Uterus (tissue), 3 donors: ENCODE measurements at regions not wholly inside any gene's neighbourhood (a gene's known extent, or its start where the extent isn't known, plus 50 kb on each side); places are given as distances from the start of the nearest gene placed in this dataset.

Source experiments
- DNase-seq, 2 donors: peaks; one replicate each; pipeline ENCODE4 v3.0.0-alpha.2; 2019 to 2020
- H3K27ac ChIP-seq, 2 donors: fragments of 200-600 bp; sonication (generic); 1 replicate in 1 of 2; 2 replicates in 1 of 2; pipeline ENCODE4 v1.5.1; 2016 to 2018
- H3K27me3 ChIP-seq, 2 donors: fragments of 200-600 bp; sonication (generic); one replicate each; pipeline ENCODE4 v1.5.1; 2018 to 2019; ENCODE audit warnings: control low read depth in 1 of 2
- H3K36me3 ChIP-seq, 2 donors: fragments of 200-600 bp; sonication (generic); one replicate each; pipeline ENCODE4 v1.5.1; 2019; ENCODE audit warnings: control low read depth in 1 of 2
- H3K4me1 ChIP-seq, 2 donors: fragments of 200-600 bp; sonication (generic); one replicate each; pipeline ENCODE4 v1.5.1; 2018 to 2019; ENCODE audit warnings: control low read depth in 1 of 2
- H3K4me3 ChIP-seq, 2 donors: fragments of 200-600 bp; sonication (generic); 1 replicate in 1 of 2; 2 replicates in 1 of 2; pipeline ENCODE4 v1.5.1; 2018 to 2019; ENCODE audit warnings: mild to moderate bottlenecking in 1 of 2
- H3K9me3 ChIP-seq, 2 donors: fragments of 200-600 bp; sonication (generic); one replicate each; pipeline ENCODE4 v1.5.1; 2019; ENCODE audit warnings: control low read depth in 1 of 2
- CTCF ChIP-seq, 4 experiments: fragments of 200-600 bp in 2 of 4; fragments of 450-650 bp in 2 of 4; sonication (generic) in 2 of 4; IDR thresholded peaks; one replicate each; pipeline ENCODE4 v1.5.1; 2016 to 2019; ENCODE audit warnings: antibody characterized with exemption in 4 of 4, mild to moderate bottlenecking in 2 of 4, moderate library complexity in 1 of 4
- POLR2A ChIP-seq, 2 donors: fragments of 450-650 bp; IDR thresholded peaks; one replicate each; pipeline ENCODE4 v1.6.1; 2016; ENCODE audit warnings: antibody characterized with exemption in 2 of 2, mild to moderate bottlenecking in 1 of 2, moderate library complexity in 1 of 2
- intact Hi-C: fragments of 100-400 bp; cut with DNase I; formaldehyde crosslinking; loops from one replicate; pipeline ENCODE4 v1.15.1; 2023; ENCODE audit warnings: low total_unique reads
- donor health status: DM: yes; HTN: yes; CAD: no.

- Histone ChIP-seq H3K4me1 (no peaks in the 10 kb centered on the region), H3K36me3 (no peaks in the 10 kb centered on the region), H3K27me3 (no peaks in the 10 kb centered on the region), H3K27ac (no peak overlapping the region), H3K9me3 (no peaks in the 10 kb centered on the region), H3K4me3 (no peak overlapping the region)
- TF ChIP-seq POLR2A (IDR thresholded peaks at IDR 0.05): no peak
- TF ChIP-seq CTCF (IDR thresholded peaks at IDR 0.05): no peak
- intact Hi-C loops: no loop called here
- no peak for DNase-seq
Observed at GRCh38 chr11:97667057-97667456, 1277.2 kb downstream of the JRKL start.

- Histone ChIP-seq H3K27me3 (no peaks in the 10 kb centered on the region), H3K27ac (no peak overlapping the region), H3K4me1 (no peaks in the 10 kb centered on the region), H3K9me3 (no peaks in the 10 kb centered on the region), H3K36me3 (no peaks in the 10 kb centered on the region), H3K4me3 (no peak overlapping the region)
- DNase-seq: no peak
- no peak for TF ChIP-seq POLR2A (IDR thresholded peaks at IDR 0.05)
- no peak for TF ChIP-seq CTCF (IDR thresholded peaks at IDR 0.05)
- intact Hi-C loops: no loop called here
Observed at GRCh38 chr11:97683733-97684132, 1293.9 kb downstream of the JRKL start.

GRCh38 chr11:97684486-97685439 is 1295.0 kb downstream of the JRKL start:
- Histone ChIP-seq H3K27ac (no peak overlapping the region), H3K36me3 (no peaks in the 10 kb centered on the region), H3K4me1 (no peaks in the 10 kb centered on the region), H3K9me3 (no peaks in the 10 kb centered on the region), H3K27me3 (no peaks in the 10 kb centered on the region), H3K4me3 (no peak overlapping the region)
- intact Hi-C loops: no loop called here
- DNase-seq: no peak
- TF ChIP-seq CTCF (IDR thresholded peaks at IDR 0.05): no peak
- TF ChIP-seq POLR2A (IDR thresholded peaks at IDR 0.05): no peak

GRCh38 chr11:97685695-97686094 is 1295.9 kb downstream of the JRKL start:
- intact Hi-C loops: no loop called here
- Histone ChIP-seq H3K4me1 (no peaks in the 10 kb centered on the region), H3K36me3 (no peaks in the 10 kb centered on the region), H3K9me3 (no peaks in the 10 kb centered on the region), H3K4me3 (no peak overlapping the region), H3K27ac (no peak overlapping the region), H3K27me3 (no peaks in the 10 kb centered on the region)
- no peak for TF ChIP-seq POLR2A (IDR thresholded peaks at IDR 0.05)
- TF ChIP-seq CTCF (IDR thresholded peaks at IDR 0.05): no peak
- DNase-seq: no peak

- Histone ChIP-seq H3K36me3 (no peaks in the 10 kb centered on the region), H3K4me1 (no peaks in the 10 kb centered on the region), H3K4me3 (no peak overlapping the region), H3K27ac (no peak overlapping the region), H3K27me3 (no peaks in the 10 kb centered on the region), H3K9me3 (no peaks in the 10 kb centered on the region)
- DNase-seq: no peak
- intact Hi-C loops: no loop called here
- TF ChIP-seq POLR2A (IDR thresholded peaks at IDR 0.05): no peak
- TF ChIP-seq CTCF (IDR thresholded peaks at IDR 0.05): no peak
Observed at GRCh38 chr11:97687111-97687510, 1297.3 kb downstream of the JRKL start.
